ENCODE measurements at regions not wholly inside any gene's neighbourhood (a gene's known extent, or its start where the extent isn't known, plus 50 kb on each side); places are given as distances from the start of the nearest gene placed in this dataset.
A peak's percentile ranks its signal among the peaks of the same experiment; 100 is the strongest.

DNA sequence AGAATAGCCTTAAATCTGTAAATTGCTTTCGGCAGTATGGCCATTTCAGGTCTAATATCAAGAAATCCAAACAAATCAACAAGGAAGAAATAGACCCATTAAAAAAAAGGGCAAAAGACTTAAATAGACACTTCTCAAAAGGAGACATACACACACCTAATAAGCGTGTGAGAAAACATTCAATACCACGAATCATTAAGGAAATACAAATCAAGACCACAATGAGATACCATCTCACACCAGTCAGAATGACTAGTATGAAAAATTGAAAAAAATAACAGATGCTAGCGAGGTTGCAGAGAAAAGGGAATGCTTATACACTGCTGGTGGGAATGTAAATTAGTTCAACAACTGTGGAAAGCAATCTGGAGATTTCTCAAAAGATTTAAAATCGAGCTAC lies 243.2 kb downstream of the DSEL start:
- ATAC-seq (no peak), DNase-seq (no peak)
- no peak overlapping the region for H3K27ac Mint-ChIP-seq
- H3K27me3 Mint-ChIP-seq: no peaks in the 10 kb centered on the region
- H3K36me3 Mint-ChIP-seq (ENCODE audit: low read depth): no peaks in the 10 kb centered on the region
- peaks cover 14% of the 10 kb centered on the region for H3K4me1 Mint-ChIP-seq
- no peaks in the 10 kb centered on the region for H3K9me3 ChIP-seq (ENCODE audit: control insufficient read depth, low read length, poor library complexity, severe bottlenecking)
- H3K4me3 Mint-ChIP-seq: no peak overlapping the region

DNA sequence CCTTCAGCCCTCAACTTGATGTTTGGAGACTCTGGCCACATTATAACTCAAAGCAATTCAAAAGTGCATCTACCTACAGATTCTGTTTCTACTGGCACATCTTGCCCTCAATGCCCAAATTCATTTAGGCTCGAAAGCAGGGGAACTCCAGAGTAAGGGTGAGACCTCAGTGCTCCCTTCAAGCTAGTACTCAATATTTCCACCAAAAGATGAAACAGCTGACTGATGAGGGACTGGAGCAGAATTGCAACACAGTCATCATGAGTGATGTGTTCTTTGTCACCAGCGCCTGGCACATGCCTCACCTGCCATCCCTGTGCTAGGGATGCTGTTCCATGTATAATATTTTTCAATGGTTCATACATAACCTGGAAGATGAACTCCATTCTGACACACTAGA lies 247.3 kb downstream of the DSEL start:
- no peaks in the 10 kb centered on the region for H3K9me3 ChIP-seq (ENCODE audit: control insufficient read depth, low read length, poor library complexity, severe bottlenecking)
- DNase-seq (no peak), ATAC-seq (no peak)
- H3K27me3 Mint-ChIP-seq: no peaks in the 10 kb centered on the region
- H3K4me1 Mint-ChIP-seq: peaks cover 29% of the 10 kb centered on the region
- no peaks in the 10 kb centered on the region for H3K36me3 Mint-ChIP-seq (ENCODE audit: low read depth)
- H3K4me3 Mint-ChIP-seq: no peak overlapping the region
- H3K27ac Mint-ChIP-seq: no peak overlapping the region

DNA sequence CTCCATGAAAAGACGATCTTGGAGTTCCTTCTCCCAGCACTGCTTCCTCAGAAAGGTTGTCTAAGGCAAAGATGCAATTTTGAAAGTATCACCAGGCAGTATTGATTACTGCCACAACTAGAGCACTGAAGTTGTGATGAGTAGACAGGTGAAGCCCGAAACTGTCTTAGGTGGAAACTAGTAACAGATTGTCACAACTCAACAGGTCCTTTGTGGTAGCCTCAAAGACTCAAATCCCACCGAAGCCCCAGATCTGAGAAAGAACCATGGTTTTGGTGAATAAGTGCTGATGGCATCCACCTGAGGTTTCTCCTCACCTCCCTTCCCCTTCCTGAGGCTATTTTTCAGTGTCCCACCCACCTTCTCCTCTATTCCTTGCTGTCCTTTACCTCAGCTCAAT lies 248.0 kb downstream of the DSEL start:
- Mint-ChIP-seq H3K27me3 (no peaks in the 10 kb centered on the region), H3K27ac (no peak overlapping the region), H3K4me1 (peaks cover 26% of the 10 kb centered on the region), H3K36me3 (ENCODE audit: low read depth) (no peaks in the 10 kb centered on the region), H3K4me3 (no peak overlapping the region)
- DNase-seq (no peak), ATAC-seq (no peak)
- H3K9me3 ChIP-seq (ENCODE audit: control insufficient read depth, low read length, poor library complexity, severe bottlenecking): no peaks in the 10 kb centered on the region

DNA sequence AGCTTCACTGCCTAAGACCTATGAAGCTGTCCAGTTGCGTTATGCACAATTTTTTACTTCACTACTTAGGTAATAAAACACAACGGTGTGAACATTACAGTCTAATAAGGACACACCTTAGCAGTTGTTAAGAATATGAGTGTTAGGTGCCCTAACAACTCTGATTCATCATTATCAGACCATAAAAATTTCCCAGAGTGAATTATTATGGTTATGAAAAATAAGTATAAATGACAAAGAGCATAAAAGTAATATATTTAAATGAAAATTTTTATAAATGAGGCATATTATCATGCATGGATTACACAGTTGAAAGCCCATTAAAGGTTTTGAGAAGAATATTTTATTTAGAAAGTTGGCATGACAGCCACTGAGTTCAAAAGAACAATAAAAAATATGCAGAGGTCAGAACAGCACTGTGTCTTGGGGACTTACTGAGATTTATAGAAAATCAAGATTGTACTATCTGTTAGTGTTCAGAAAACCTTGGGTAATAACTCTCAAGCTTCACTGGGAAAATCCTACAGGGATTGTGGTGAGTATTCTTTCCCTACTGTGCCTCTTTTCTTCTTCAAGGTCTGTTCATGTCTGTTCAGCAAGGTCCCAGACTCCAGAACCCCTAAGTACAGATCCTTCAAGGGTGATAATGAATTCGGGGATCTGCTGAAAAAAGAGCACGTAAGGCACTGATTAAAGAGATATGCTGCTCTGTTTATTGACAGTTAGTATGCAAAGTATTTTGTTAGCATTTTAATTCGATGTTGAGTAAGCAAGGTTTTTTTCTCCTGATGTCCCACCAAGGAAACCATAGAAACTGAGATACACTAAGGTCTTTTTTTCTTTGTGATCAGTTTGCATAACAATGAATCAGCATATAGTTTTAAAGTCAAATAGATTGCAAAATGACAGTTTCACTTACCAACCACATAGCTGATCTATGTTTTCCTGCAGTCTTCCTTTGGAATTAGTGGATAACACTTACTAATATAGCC lies 250.0 kb downstream of the DSEL start:
- Mint-ChIP-seq H3K36me3 (ENCODE audit: low read depth) (no peaks in the 10 kb centered on the region), H3K27me3 (no peaks in the 10 kb centered on the region), H3K4me3 (peak overlapping the region; percentile 72), H3K27ac (no peak overlapping the region), H3K4me1 (peaks cover 27% of the 10 kb centered on the region)
- H3K9me3 ChIP-seq (ENCODE audit: control insufficient read depth, low read length, poor library complexity, severe bottlenecking): no peaks in the 10 kb centered on the region
- DNase-seq (no peak), ATAC-seq (no peak)

DNA sequence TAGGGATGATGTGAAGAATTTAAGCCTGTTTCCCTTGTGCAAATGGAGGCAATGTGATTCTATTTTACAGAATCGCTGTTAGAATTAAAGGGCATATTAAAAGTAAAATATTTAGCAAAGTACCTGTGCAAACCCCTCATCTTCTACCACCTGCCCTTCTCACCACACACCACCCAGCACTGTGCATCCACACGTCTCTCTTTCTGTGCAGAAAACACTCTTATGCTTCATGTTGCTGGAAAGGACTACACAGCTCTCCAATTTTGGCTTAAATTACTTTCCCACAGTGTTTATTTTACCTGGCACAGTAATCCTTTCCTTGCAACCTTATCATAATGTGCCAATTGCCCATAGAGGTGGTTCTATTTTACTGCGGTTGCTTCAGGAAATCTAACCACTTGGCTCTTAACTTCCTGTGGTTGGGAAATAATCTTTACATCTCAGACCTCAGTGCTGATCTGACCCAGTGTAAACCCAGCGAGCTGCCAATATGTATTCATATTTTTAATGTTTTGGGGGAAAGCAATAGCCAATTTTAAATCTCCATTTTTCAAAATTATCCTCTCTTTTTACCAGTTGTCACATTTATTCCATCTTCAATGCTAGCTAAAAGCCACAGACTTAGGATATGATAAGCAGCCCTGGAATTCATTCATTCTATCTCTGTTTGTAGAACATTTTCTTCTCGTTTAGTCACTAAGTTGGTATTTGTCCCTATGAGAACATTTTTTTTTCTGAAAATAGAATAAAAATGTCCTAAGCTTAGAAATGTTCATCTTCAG lies 250.9 kb downstream of the DSEL start:
- Mint-ChIP-seq H3K4me1 (peaks cover 31% of the 10 kb centered on the region), H3K36me3 (ENCODE audit: low read depth) (no peaks in the 10 kb centered on the region), H3K27ac (no peak overlapping the region), H3K4me3 (peak overlapping the region; percentile 72), H3K27me3 (no peaks in the 10 kb centered on the region)
- no peak for DNase-seq
- ATAC-seq: peak; percentile 94
- H3K9me3 ChIP-seq (ENCODE audit: control insufficient read depth, low read length, poor library complexity, severe bottlenecking): no peaks in the 10 kb centered on the region

DNA sequence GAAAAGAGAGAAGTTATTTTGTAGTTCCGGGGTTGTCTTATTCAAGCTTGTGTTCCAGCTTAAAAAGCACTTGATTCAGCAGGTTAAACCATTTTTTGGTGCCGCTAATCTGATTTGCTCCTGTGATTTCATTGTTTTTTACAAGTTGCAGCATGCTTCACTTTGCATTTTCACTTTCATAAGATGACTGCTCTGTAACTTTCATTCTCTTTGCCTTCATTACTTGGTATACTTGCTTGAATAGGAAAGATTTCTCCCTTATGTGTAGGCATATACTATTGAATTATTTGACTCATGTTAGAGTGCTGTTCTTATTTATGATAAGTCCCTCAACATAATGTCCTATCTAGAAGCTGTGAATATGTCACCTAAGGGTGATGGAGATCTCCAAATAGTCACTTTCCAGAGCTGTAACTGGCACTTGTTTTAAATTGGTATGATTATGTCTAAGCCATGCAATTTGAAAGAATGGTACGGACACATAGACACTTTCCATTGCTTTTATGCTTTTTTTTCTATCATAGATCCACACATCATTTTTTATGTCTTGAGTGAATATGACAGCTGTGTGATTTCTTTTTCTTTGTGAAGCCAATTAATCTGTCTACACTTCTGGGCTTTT lies 254.5 kb downstream of the DSEL start:
- ATAC-seq (no peak), DNase-seq (no peak)
- no peak overlapping the region for H3K27ac Mint-ChIP-seq
- peaks cover 11% of the 10 kb centered on the region for H3K27me3 Mint-ChIP-seq
- H3K4me3 Mint-ChIP-seq: no peak overlapping the region
- H3K36me3 Mint-ChIP-seq (ENCODE audit: low read depth): peaks cover 2% of the 10 kb centered on the region
- H3K4me1 Mint-ChIP-seq: peaks cover 31% of the 10 kb centered on the region
- no peaks in the 10 kb centered on the region for H3K9me3 ChIP-seq (ENCODE audit: control insufficient read depth, low read length, poor library complexity, severe bottlenecking)

DNA sequence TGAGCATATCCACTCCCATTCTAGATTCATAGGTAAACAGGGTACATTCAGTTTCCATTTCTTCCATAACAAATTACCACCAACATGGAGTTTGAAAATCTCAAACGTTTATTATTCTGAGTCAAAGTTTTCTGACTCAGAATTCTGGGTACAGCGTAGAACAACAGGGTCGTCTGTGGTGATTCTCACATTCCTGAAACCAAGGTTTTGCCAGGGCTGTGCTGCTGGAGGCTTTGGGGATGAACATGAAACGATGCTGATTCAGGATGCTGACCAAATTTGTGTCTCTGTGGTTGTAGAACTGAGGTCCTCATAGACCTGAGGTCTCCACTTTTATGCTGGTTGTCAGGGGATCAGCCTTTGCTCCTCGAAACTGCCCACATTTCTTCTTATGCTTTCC lies 255.7 kb downstream of the DSEL start:
- peaks cover 2% of the 10 kb centered on the region for H3K36me3 Mint-ChIP-seq (ENCODE audit: low read depth)
- peaks cover 11% of the 10 kb centered on the region for H3K27me3 Mint-ChIP-seq
- H3K4me3 Mint-ChIP-seq: no peak overlapping the region
- peaks cover 28% of the 10 kb centered on the region for H3K4me1 Mint-ChIP-seq
- no peaks in the 10 kb centered on the region for H3K9me3 ChIP-seq (ENCODE audit: control insufficient read depth, low read length, poor library complexity, severe bottlenecking)
- no peak for ATAC-seq
- no peak for DNase-seq
- H3K27ac Mint-ChIP-seq: no peak overlapping the region

DNA sequence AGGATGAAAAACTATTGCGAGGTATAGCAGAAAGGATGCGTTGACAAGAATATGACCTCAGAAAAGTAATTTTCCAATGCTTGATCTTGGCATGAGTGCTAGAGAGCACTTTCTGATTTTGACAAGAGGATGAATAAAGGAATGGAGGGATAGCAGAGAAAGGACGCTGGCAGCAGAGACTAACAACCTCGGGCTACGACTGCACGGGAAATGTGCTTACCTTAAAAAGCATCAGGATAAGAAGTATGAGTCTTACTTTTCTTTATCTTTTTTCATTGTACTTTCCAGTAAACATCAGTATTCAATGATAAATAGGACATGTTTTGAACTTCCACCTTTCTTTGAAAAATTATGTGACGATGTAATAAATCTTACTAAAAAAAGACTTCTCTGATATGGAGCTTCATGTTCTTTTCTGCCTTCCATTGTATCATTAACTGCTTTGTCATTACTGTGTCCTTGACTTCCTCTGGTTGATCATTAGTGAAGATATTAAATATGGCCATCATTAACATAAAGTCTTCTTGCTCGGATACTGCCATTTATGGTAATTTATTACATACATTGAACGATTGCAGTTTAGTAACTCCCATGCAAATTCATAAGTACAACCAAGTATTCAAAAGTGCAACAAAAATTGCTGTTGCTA lies 265.6 kb downstream of the DSEL start:
- Mint-ChIP-seq H3K4me3 (no peak overlapping the region), H3K4me1 (peaks cover 2% of the 10 kb centered on the region), H3K27me3 (no peaks in the 10 kb centered on the region), H3K27ac (no peak overlapping the region), H3K36me3 (ENCODE audit: low read depth) (no peaks in the 10 kb centered on the region)
- no peak for ATAC-seq
- H3K9me3 ChIP-seq (ENCODE audit: control insufficient read depth, low read length, poor library complexity, severe bottlenecking): no peaks in the 10 kb centered on the region
- DNase-seq: no peak

DNA sequence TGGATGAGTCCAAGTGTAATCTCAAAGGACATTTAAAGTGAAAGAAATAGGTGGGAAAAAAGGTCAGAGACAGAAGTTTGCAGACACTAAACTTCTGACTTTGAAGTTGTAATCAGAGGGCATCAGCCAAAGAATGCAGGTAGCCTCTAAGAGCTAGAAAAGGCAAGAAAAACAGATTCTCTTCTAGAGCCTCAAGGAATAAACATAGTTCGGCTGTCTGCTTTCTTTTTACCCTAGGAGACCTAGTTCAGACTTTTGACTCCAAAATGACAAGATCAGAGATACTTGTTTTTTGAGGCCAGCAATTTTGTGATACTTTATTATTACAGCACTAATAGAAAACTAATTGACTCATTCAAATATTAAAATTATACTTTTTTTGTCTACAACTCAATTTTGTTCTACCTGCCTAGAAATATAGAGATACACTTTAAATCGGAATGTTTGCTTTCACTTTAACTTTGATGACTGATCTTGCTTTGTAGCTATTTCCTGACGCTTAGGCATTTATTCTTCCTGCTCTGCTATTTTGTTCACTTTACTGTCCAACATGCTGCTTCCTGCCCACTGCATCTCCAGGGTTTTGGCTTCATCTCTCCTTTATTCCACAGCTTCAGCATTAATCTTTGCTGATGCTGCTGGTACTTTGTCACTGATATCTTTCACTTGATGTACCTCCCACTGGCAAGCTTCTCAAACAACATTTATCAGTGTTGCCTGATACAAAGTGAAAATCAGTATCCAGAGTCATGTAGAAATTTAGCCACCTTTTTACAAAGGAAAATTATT lies 272.5 kb downstream of the DSEL start:
- Mint-ChIP-seq H3K36me3 (ENCODE audit: low read depth) (peaks cover 2% of the 10 kb centered on the region), H3K27ac (peak overlapping the region; percentile 94), H3K4me1 (peaks cover 17% of the 10 kb centered on the region), H3K27me3 (no peaks in the 10 kb centered on the region), H3K4me3 (peak overlapping the region; percentile 94)
- H3K9me3 ChIP-seq (ENCODE audit: control insufficient read depth, low read length, poor library complexity, severe bottlenecking): no peaks in the 10 kb centered on the region
- ATAC-seq (peak; percentile 32), DNase-seq (no peak)

DNA sequence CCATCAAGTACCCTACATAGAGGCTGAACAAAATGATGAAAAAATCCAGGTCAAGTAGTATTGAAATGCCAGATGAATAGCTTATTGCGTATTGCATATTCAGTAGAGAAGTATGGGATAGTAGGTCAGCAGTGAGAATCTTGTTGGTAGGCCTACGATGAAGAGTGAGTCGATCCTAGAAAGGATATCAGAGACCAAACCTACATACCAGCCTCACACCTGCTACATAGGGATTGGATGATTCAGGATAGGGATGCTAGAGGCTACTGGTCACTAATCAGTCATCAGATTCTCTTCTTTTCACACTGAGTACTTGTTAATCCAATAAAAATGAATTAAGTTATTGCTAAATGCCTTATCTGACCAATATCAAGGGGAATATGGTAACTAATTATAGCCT lies 274.5 kb downstream of the DSEL start:
- H3K36me3 Mint-ChIP-seq (ENCODE audit: low read depth): peaks cover 2% of the 10 kb centered on the region
- ATAC-seq (no peak), DNase-seq (no peak)
- H3K27me3 Mint-ChIP-seq: no peaks in the 10 kb centered on the region
- peaks cover 17% of the 10 kb centered on the region for H3K4me1 Mint-ChIP-seq
- no peaks in the 10 kb centered on the region for H3K9me3 ChIP-seq (ENCODE audit: control insufficient read depth, low read length, poor library complexity, severe bottlenecking)
- no peak overlapping the region for H3K4me3 Mint-ChIP-seq
- no peak overlapping the region for H3K27ac Mint-ChIP-seq

DNA sequence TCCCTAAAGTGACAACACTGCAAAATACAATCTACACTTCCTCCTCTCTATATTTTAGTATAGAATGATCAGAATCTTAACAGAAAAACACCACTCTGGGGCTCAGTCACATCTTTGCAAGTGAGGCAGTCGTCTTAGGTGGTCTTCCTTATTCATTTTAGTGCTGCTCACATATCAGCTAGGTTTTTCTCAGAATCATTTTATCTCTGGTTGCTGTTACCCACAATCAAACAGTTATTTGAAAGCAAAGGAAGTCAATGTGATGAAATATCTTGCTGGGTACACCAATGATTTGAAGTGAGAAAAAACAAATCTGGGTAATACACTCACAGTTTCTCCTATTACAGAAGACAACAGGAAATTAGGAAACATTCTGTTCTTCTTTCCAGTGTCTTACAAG lies 275.2 kb downstream of the DSEL start:
- H3K4me1 Mint-ChIP-seq: peaks cover 17% of the 10 kb centered on the region
- peaks cover 2% of the 10 kb centered on the region for H3K36me3 Mint-ChIP-seq (ENCODE audit: low read depth)
- H3K9me3 ChIP-seq (ENCODE audit: control insufficient read depth, low read length, poor library complexity, severe bottlenecking): no peaks in the 10 kb centered on the region
- H3K4me3 Mint-ChIP-seq: peak overlapping the region; percentile 45
- DNase-seq: no peak
- ATAC-seq: no peak
- H3K27me3 Mint-ChIP-seq: no peaks in the 10 kb centered on the region
- no peak overlapping the region for H3K27ac Mint-ChIP-seq

DNA sequence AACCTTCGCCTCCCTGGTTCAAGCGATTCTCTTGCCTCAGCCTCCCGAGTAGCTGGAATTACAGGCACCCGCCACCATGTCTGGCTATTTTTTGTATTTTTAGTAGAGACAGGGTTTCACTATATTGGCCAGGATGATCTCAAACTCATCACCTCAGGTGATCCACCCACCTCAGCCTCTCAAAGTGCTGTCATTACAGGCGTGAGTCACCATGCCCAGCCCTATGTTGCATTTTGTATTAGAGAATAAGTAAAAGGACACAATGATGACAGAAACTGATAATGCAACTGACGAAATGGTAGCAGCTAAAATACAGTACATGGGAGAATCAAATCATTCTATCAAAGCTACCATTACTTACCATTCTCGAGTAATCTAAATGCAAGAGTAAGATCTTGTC lies 276.7 kb downstream of the DSEL start:
- Mint-ChIP-seq H3K36me3 (ENCODE audit: low read depth) (peaks cover 2% of the 10 kb centered on the region), H3K4me1 (peaks cover 17% of the 10 kb centered on the region), H3K27me3 (no peaks in the 10 kb centered on the region), H3K27ac (no peak overlapping the region), H3K4me3 (no peak overlapping the region)
- ATAC-seq: no peak
- no peak for DNase-seq
- no peaks in the 10 kb centered on the region for H3K9me3 ChIP-seq (ENCODE audit: control insufficient read depth, low read length, poor library complexity, severe bottlenecking)
